GM23338 (cell line): ENCODE measurements at regions not wholly inside any gene's neighbourhood (a gene's known extent, or its start where the extent isn't known, plus 50 kb on each side); places are given as distances from the start of the nearest gene placed in this dataset.

Source experiments
- CREB1 ChIP-seq: fragments of 250-450 bp; sonication (Bioruptor Pico); IDR thresholded peaks from 2 replicates; pipeline ENCODE4 v1.5.0; 2020; ENCODE audit warnings: low read depth, mild to moderate bottlenecking, moderate library complexity
- EZH2 ChIP-seq: fragments of 200-600 bp; sonication (generic); IDR thresholded peaks from one replicate; pipeline ENCODE4 v1.8.0; 2017; ENCODE audit warnings: antibody characterized with exemption, mild to moderate bottlenecking, low read depth; ENCODE audit not compliant: unreplicated experiment
- EZH2phosphoT487 ChIP-seq: fragments of 200-600 bp; sonication (generic); IDR thresholded peaks from one replicate; pipeline ENCODE4 v1.8.1; 2018; ENCODE audit warnings: antibody characterized with exemption; ENCODE audit not compliant: unreplicated experiment
- JUNB ChIP-seq: IDR thresholded peaks from one replicate; pipeline ENCODE4 v1.6.1; 2016; ENCODE audit warnings: antibody characterized with exemption; ENCODE audit not compliant: unreplicated experiment
- NANOG ChIP-seq: IDR thresholded peaks from 2 replicates; pipeline ENCODE4 v1.6.1; 2016; ENCODE audit warnings: antibody characterized with exemption, borderline replicate concordance
- POLR2AphosphoS5 ChIP-seq: IDR thresholded peaks from 2 replicates; pipeline ENCODE4 v1.6.1; 2016; ENCODE audit warnings: antibody characterized with exemption, low read depth
- STAT1 ChIP-seq: IDR thresholded peaks from one replicate; pipeline ENCODE4 v1.6.1; 2016; ENCODE audit warnings: antibody characterized with exemption; ENCODE audit not compliant: unreplicated experiment
- ZNF114 ChIP-seq: fragments of 250-450 bp; sonication (Bioruptor Pico); IDR thresholded peaks from 2 replicates; pipeline ENCODE4 v1.5.0; 2020; ENCODE audit warnings: mild to moderate bottlenecking, moderate library complexity
- TF ChIP-seq, protein P1 (sequence below), 2 experiments: fragments of 200-600 bp in 1 of 2; sonication (generic) in 1 of 2; conservative IDR thresholded peaks; 2 replicates each; pipeline versions ENCODE4 v1.5.1 to v1.6.1; 2016 to 2017; ENCODE audit warnings: antibody characterized with exemption in 2 of 2, low read depth in 2 of 2, mild to moderate bottlenecking in 2 of 2, moderate library complexity in 1 of 2
- TF ChIP-seq, protein P2 (sequence below): IDR thresholded peaks from 2 replicates; pipeline ENCODE4 v1.6.1; 2016; ENCODE audit warnings: antibody characterized with exemption
- TF ChIP-seq, protein P3 (sequence below): IDR thresholded peaks from one replicate; pipeline ENCODE4 v1.6.1; 2018; ENCODE audit warnings: antibody characterized with exemption; ENCODE audit not compliant: unreplicated experiment
- TF ChIP-seq, protein P4 (sequence below): fragments of 250-450 bp; sonication (Bioruptor Pico); IDR thresholded peaks from 2 replicates; pipeline ENCODE4 v1.5.0; 2020; ENCODE audit warnings: mild to moderate bottlenecking, moderate library complexity

DNA sequence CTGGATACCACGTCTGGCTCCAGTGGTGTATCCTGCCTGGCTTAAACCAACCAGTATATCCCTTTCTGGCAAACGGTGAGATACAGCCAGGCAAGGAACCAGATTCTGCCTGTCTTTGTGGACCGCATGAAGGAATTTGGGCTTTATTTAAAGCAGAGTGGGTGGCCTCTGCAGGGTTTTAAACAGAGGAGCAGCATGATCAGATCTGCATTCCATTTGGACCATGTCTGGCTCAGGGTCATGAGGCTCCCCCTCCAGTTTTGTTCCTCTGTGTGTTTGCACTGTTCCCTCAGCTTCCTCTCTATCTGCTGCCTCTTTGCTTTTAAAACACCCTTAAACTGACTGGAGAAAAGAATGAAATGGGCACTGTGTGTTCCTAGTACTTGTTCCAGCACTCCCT lies 195.0 kb downstream of the GIPC2 start:
- TF ChIP-seq, protein P1, sequence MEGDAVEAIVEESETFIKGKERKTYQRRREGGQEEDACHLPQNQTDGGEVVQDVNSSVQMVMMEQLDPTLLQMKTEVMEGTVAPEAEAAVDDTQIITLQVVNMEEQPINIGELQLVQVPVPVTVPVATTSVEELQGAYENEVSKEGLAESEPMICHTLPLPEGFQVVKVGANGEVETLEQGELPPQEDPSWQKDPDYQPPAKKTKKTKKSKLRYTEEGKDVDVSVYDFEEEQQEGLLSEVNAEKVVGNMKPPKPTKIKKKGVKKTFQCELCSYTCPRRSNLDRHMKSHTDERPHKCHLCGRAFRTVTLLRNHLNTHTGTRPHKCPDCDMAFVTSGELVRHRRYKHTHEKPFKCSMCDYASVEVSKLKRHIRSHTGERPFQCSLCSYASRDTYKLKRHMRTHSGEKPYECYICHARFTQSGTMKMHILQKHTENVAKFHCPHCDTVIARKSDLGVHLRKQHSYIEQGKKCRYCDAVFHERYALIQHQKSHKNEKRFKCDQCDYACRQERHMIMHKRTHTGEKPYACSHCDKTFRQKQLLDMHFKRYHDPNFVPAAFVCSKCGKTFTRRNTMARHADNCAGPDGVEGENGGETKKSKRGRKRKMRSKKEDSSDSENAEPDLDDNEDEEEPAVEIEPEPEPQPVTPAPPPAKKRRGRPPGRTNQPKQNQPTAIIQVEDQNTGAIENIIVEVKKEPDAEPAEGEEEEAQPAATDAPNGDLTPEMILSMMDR (conservative IDR thresholded peaks at IDR 0.05; ENCODE audit: low read depth in 2 of 2) = no peak
- TF ChIP-seq JUNB = no peak
- TF ChIP-seq EZH2phosphoT487 = no peak
- TF ChIP-seq POLR2AphosphoS5 = no peak
- TF ChIP-seq EZH2 = no peak
- no peak for TF ChIP-seq ZNF114
- TF ChIP-seq, protein P2, sequence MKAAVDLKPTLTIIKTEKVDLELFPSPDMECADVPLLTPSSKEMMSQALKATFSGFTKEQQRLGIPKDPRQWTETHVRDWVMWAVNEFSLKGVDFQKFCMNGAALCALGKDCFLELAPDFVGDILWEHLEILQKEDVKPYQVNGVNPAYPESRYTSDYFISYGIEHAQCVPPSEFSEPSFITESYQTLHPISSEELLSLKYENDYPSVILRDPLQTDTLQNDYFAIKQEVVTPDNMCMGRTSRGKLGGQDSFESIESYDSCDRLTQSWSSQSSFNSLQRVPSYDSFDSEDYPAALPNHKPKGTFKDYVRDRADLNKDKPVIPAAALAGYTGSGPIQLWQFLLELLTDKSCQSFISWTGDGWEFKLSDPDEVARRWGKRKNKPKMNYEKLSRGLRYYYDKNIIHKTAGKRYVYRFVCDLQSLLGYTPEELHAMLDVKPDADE = no peak
- no peak for TF ChIP-seq CREB1 (CRISPR knock-in tag)
- TF ChIP-seq, protein P3, sequence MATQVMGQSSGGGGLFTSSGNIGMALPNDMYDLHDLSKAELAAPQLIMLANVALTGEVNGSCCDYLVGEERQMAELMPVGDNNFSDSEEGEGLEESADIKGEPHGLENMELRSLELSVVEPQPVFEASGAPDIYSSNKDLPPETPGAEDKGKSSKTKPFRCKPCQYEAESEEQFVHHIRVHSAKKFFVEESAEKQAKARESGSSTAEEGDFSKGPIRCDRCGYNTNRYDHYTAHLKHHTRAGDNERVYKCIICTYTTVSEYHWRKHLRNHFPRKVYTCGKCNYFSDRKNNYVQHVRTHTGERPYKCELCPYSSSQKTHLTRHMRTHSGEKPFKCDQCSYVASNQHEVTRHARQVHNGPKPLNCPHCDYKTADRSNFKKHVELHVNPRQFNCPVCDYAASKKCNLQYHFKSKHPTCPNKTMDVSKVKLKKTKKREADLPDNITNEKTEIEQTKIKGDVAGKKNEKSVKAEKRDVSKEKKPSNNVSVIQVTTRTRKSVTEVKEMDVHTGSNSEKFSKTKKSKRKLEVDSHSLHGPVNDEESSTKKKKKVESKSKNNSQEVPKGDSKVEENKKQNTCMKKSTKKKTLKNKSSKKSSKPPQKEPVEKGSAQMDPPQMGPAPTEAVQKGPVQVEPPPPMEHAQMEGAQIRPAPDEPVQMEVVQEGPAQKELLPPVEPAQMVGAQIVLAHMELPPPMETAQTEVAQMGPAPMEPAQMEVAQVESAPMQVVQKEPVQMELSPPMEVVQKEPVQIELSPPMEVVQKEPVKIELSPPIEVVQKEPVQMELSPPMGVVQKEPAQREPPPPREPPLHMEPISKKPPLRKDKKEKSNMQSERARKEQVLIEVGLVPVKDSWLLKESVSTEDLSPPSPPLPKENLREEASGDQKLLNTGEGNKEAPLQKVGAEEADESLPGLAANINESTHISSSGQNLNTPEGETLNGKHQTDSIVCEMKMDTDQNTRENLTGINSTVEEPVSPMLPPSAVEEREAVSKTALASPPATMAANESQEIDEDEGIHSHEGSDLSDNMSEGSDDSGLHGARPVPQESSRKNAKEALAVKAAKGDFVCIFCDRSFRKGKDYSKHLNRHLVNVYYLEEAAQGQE = no peak
- no peak for TF ChIP-seq STAT1
- TF ChIP-seq, protein P4, sequence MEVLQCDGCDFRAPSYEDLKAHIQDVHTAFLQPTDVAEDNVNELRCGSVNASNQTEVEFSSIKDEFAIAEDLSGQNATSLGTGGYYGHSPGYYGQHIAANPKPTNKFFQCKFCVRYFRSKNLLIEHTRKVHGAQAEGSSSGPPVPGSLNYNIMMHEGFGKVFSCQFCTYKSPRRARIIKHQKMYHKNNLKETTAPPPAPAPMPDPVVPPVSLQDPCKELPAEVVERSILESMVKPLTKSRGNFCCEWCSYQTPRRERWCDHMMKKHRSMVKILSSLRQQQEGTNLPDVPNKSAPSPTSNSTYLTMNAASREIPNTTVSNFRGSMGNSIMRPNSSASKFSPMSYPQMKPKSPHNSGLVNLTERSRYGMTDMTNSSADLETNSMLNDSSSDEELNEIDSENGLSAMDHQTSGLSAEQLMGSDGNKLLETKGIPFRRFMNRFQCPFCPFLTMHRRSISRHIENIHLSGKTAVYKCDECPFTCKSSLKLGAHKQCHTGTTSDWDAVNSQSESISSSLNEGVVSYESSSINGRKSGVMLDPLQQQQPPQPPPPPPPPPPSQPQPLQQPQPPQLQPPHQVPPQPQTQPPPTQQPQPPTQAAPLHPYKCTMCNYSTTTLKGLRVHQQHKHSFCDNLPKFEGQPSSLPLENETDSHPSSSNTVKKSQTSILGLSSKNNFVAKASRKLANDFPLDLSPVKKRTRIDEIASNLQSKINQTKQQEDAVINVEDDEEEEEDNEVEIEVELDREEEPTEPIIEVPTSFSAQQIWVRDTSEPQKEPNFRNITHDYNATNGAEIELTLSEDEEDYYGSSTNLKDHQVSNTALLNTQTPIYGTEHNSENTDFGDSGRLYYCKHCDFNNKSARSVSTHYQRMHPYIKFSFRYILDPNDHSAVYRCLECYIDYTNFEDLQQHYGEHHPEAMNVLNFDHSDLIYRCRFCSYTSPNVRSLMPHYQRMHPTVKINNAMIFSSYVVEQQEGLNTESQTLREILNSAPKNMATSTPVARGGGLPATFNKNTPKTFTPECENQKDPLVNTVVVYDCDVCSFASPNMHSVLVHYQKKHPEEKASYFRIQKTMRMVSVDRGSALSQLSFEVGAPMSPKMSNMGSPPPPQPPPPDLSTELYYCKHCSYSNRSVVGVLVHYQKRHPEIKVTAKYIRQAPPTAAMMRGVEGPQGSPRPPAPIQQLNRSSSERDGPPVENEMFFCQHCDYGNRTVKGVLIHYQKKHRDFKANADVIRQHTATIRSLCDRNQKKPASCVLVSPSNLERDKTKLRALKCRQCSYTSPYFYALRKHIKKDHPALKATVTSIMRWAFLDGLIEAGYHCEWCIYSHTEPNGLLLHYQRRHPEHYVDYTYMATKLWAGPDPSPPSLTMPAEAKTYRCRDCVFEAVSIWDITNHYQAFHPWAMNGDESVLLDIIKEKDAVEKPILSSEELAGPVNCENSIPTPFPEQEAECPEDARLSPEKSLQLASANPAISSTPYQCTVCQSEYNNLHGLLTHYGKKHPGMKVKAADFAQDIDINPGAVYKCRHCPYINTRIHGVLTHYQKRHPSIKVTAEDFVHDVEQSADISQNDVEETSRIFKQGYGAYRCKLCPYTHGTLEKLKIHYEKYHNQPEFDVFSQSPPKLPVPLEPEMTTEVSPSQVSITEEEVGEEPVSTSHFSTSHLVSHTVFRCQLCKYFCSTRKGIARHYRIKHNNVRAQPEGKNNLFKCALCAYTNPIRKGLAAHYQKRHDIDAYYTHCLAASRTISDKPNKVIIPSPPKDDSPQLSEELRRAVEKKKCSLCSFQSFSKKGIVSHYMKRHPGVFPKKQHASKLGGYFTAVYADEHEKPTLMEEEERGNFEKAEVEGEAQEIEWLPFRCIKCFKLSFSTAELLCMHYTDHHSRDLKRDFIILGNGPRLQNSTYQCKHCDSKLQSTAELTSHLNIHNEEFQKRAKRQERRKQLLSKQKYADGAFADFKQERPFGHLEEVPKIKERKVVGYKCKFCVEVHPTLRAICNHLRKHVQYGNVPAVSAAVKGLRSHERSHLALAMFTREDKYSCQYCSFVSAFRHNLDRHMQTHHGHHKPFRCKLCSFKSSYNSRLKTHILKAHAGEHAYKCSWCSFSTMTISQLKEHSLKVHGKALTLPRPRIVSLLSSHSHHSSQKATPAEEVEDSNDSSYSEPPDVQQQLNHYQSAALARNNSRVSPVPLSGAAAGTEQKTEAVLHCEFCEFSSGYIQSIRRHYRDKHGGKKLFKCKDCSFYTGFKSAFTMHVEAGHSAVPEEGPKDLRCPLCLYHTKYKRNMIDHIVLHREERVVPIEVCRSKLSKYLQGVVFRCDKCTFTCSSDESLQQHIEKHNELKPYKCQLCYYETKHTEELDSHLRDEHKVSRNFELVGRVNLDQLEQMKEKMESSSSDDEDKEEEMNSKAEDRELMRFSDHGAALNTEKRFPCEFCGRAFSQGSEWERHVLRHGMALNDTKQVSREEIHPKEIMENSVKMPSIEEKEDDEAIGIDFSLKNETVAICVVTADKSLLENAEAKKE (CRISPR knock-in tag) = no peak
- TF ChIP-seq NANOG = no peak
